ENCODE measurements at regions not wholly inside any gene's neighbourhood (a gene's known extent, or its start where the extent isn't known, plus 50 kb on each side); places are given as distances from the start of the nearest gene placed in this dataset.

- TF ChIP-seq CTCF (IDR thresholded peaks at IDR 0.05; ENCODE audit: insufficient read depth, low read length, poor library complexity, severe bottlenecking) (no peak), EZH2phosphoT487 (conservative IDR thresholded peaks at IDR 0.05; ENCODE audit: low read length) (no peak)
Measured at GRCh38 chr21:38631676-38632075, 133.4 kb upstream of the ERG start.

All from SU-DHL-6 (cell line).